ENCODE measurements at regions not wholly inside any gene's neighbourhood (a gene's known extent, or its start where the extent isn't known, plus 50 kb on each side); places are given as distances from the start of the nearest gene placed in this dataset.
A peak's percentile ranks its signal among the peaks of the same experiment; 100 is the strongest.

- H3K36me3 Mint-ChIP-seq (ENCODE audit: low read depth), result no peaks in the 10 kb centered on the region
- no peaks in the 10 kb centered on the region for H3K9me3 Mint-ChIP-seq
- ChIA-PET CTCF (no interaction called here), POLR2A (no interaction called here)
- H3K4me3 Mint-ChIP-seq, result no peak overlapping the region
- H3K27ac Mint-ChIP-seq, result no peak overlapping the region
- no peaks in the 10 kb centered on the region for H3K27me3 Mint-ChIP-seq
- no peak for DNase-seq
- no peaks in the 10 kb centered on the region for H3K4me1 Mint-ChIP-seq
Measured at GRCh38 chr10:111410740-111411139, 333.9 kb downstream of the ADRA2A start.

DNA sequence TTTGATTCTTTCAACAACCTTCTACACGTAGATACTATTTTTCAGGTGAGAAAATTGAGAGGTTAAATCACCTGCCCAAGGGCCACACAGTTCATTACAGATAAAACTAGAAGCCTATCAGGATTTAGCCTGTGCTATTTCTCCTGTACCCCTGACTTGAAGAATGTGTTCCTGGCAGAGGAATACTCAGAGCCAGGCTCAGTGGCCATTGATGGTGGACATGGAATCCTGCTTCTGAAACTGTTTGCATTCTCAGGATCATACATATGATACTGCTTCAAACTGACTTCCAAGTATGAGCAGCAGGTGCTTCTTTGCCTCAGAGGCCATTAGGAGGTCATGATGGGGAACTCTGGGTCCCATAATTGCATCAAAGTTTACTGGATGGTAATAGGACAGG is 348.6 kb downstream of the ADRA2A start:
- Mint-ChIP-seq H3K27ac (no peak overlapping the region), H3K36me3 (ENCODE audit: low read depth) (no peaks in the 10 kb centered on the region), H3K9me3 (no peaks in the 10 kb centered on the region), H3K4me3 (no peak overlapping the region), H3K4me1 (no peaks in the 10 kb centered on the region), H3K27me3 (no peaks in the 10 kb centered on the region)
- CTCF ChIA-PET, result no interaction called here
- no peak for DNase-seq
- POLR2A ChIA-PET, result no interaction called here

- Mint-ChIP-seq H3K9me3 (no peaks in the 10 kb centered on the region), H3K27ac (no peak overlapping the region), H3K4me1 (no peaks in the 10 kb centered on the region), H3K36me3 (ENCODE audit: low read depth) (no peaks in the 10 kb centered on the region), H3K4me3 (no peak overlapping the region), H3K27me3 (no peaks in the 10 kb centered on the region)
- no peak for DNase-seq
- POLR2A ChIA-PET, result no interaction called here
- CTCF ChIA-PET, result no interaction called here
Measured at GRCh38 chr10:111429288-111430028, 352.6 kb downstream of the ADRA2A start.

GRCh38 chr10:111430070-111430469 is 353.2 kb downstream of the ADRA2A start:
- Mint-ChIP-seq H3K27me3 (no peaks in the 10 kb centered on the region), H3K9me3 (no peaks in the 10 kb centered on the region), H3K36me3 (ENCODE audit: low read depth) (no peaks in the 10 kb centered on the region), H3K27ac (no peak overlapping the region), H3K4me3 (no peak overlapping the region), H3K4me1 (no peaks in the 10 kb centered on the region)
- ChIA-PET POLR2A (no interaction called here), CTCF (no interaction called here)
- peak; percentile 9 for DNase-seq

DNA sequence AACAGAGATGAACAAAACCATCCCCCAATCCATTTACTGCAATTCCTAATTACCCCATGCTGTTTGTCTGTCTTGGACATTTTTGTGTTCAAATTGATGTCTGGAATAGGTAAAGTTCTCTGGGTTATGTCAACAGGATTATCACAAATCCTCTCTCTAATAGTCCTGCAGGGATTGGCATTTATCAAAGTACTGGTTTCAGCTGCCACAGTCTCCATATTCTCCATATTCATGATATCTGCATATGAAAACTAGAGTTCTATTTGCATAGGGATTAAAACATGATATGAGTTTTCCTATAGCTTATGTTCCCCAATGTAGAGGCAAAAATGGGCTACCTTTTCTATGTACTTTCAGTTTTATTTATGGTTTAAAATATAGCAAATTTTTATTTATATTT is 355.8 kb downstream of the ADRA2A start:
- Mint-ChIP-seq H3K4me1 (no peaks in the 10 kb centered on the region), H3K27ac (no peak overlapping the region), H3K9me3 (no peaks in the 10 kb centered on the region), H3K36me3 (ENCODE audit: low read depth) (no peaks in the 10 kb centered on the region), H3K27me3 (no peaks in the 10 kb centered on the region), H3K4me3 (no peak overlapping the region)
- DNase-seq, result no peak
- ChIA-PET POLR2A (no interaction called here), CTCF (no interaction called here)

- no peaks in the 10 kb centered on the region for H3K4me1 Mint-ChIP-seq
- H3K27ac Mint-ChIP-seq, result no peak overlapping the region
- no peaks in the 10 kb centered on the region for H3K36me3 Mint-ChIP-seq (ENCODE audit: low read depth)
- no peaks in the 10 kb centered on the region for H3K9me3 Mint-ChIP-seq
- POLR2A ChIA-PET, result no interaction called here
- DNase-seq, result no peak
- CTCF ChIA-PET, result no interaction called here
- no peak overlapping the region for H3K4me3 Mint-ChIP-seq
- H3K27me3 Mint-ChIP-seq, result no peaks in the 10 kb centered on the region
Measured at GRCh38 chr10:111435871-111436270, 359.0 kb downstream of the ADRA2A start.

GRCh38 chr10:111439034-111439842 is 362.4 kb downstream of the ADRA2A start:
- H3K4me1 Mint-ChIP-seq, result no peaks in the 10 kb centered on the region
- DNase-seq, result no peak
- no peak overlapping the region for H3K27ac Mint-ChIP-seq
- ChIA-PET POLR2A (no interaction called here), CTCF (no interaction called here)
- H3K27me3 Mint-ChIP-seq, result no peaks in the 10 kb centered on the region
- no peak overlapping the region for H3K4me3 Mint-ChIP-seq
- H3K36me3 Mint-ChIP-seq (ENCODE audit: low read depth), result no peaks in the 10 kb centered on the region
- no peaks in the 10 kb centered on the region for H3K9me3 Mint-ChIP-seq

DNA sequence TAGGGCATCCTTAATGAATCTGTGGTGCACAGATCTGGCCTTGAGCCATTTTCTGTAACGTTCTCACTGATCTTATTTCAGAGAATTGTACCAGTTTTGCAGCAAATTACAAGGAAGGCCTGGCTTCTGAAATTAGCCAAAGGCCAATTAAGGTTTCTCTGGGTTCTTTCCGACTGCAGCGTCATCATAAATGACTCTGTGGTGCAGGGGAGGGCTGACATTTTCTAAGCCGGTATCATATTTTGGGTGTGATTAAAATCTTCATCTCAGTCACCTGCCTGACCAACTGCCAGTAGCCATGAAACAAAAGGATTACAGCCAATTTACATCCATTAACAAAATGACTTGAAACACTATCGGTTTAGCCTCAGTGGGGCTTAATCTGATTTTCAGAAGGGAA is 363.7 kb downstream of the ADRA2A start:
- Mint-ChIP-seq H3K9me3 (no peaks in the 10 kb centered on the region), H3K4me3 (no peak overlapping the region), H3K36me3 (ENCODE audit: low read depth) (no peaks in the 10 kb centered on the region), H3K27ac (no peak overlapping the region), H3K27me3 (no peaks in the 10 kb centered on the region), H3K4me1 (no peaks in the 10 kb centered on the region)
- DNase-seq, result no peak
- ChIA-PET CTCF (no interaction called here), POLR2A (no interaction called here)

DNA sequence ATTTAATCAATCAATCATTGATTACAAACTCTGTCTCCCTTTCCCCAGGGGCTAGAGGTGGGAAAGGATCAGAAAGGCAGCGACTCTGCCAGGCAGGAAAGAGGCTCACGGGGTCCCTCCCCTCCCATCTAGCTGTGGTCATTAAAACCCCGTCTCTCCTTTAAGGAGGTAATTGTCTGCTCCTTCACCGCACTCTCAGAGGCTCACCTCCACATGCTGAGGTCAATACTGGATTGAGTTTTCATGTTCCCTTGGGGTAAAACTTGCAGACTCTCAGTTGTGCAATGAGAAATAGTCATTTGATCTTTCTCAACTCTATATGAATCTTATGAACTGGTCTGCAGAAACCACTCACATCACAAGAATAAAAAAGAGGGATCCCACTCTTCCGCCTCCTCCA is 368.8 kb downstream of the ADRA2A start:
- H3K4me1 Mint-ChIP-seq, result no peaks in the 10 kb centered on the region
- no peaks in the 10 kb centered on the region for H3K27me3 Mint-ChIP-seq
- no peaks in the 10 kb centered on the region for H3K9me3 Mint-ChIP-seq
- H3K36me3 Mint-ChIP-seq (ENCODE audit: low read depth), result no peaks in the 10 kb centered on the region
- DNase-seq, result no peak
- no peak overlapping the region for H3K4me3 Mint-ChIP-seq
- H3K27ac Mint-ChIP-seq, result no peak overlapping the region
- ChIA-PET CTCF (no interaction called here), POLR2A (no interaction called here)

DNA sequence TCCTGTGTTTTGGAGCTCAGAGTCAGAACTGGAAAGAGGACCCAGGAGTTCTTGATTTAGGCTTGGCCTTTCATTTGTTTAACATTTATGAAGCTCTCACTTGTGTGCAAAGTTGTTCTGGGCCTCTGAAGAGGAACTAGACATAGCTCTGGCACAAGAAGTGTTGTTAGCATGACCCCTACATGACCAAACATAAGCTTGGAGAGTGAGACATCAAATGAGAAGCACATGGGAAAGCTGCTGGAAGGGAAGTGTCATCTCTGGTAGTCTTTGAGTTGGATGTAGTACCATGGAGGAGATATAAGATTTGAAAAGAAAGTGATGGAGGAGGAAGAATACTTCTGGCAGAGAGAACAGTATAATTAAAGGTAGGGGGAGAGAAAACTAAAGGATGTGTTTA is 370.1 kb downstream of the ADRA2A start:
- ChIA-PET CTCF (no interaction called here), POLR2A (no interaction called here)
- Mint-ChIP-seq H3K4me3 (no peak overlapping the region), H3K4me1 (no peaks in the 10 kb centered on the region), H3K36me3 (ENCODE audit: low read depth) (no peaks in the 10 kb centered on the region), H3K27me3 (no peaks in the 10 kb centered on the region), H3K27ac (no peak overlapping the region), H3K9me3 (no peaks in the 10 kb centered on the region)
- DNase-seq, result no peak

DNA sequence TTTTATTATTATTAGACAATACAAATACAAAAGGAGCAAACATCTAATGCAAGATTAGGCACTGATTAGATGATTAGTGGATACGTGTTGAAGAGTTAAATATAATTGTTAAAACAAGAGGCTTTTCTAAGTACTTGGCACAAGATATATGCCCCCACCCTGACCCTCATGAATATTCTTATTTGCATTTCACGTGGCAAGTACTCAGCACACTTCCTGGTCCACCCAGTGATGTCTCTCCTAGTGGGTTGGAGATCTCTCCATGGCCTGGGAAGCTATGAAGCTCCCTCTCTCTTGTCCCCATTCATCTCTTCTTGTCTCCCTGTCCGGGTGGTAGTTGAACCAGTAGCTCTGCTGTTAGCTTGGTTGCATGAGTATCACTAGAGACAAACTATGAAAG is 375.3 kb downstream of the ADRA2A start:
- DNase-seq, result no peak
- no peaks in the 10 kb centered on the region for H3K27me3 Mint-ChIP-seq
- no peak overlapping the region for H3K4me3 Mint-ChIP-seq
- H3K27ac Mint-ChIP-seq, result no peak overlapping the region
- no peaks in the 10 kb centered on the region for H3K36me3 Mint-ChIP-seq (ENCODE audit: low read depth)
- ChIA-PET POLR2A (no interaction called here), CTCF (no interaction called here)
- no peaks in the 10 kb centered on the region for H3K9me3 Mint-ChIP-seq
- H3K4me1 Mint-ChIP-seq, result no peaks in the 10 kb centered on the region

DNA sequence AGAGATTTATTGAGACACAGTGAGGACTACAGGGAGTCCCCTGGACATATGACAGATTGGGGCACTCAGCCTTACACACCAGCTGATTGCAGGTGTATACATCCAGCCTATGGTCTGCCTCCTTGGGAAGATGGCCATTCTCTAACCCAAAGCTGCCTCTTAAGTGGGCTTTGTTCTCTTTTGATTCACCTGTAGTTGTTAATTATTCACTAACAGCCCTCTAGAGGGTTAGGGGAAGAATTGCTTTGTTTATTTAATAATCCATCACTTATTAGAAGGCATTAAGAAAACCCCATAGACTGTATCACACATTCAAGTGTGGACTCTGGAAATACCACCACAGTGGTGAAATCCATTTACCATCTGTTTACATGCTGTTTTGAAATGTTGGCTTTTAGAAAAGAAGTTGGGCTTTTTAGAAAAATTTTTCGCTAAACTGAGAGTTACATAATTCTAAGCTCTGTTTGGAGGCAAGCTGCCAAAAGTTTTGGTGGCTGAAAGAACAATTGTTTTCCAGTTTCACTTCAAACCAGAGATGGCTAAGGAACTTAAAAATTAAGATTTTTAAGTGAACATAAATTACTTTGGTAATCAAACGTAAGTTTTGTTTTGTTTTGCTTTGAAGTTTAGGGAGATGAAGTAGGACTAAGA is 379.1 kb downstream of the ADRA2A start:
- DNase-seq, result no peak
- Mint-ChIP-seq H3K4me3 (no peak overlapping the region), H3K27me3 (no peaks in the 10 kb centered on the region), H3K36me3 (ENCODE audit: low read depth) (no peaks in the 10 kb centered on the region), H3K4me1 (no peaks in the 10 kb centered on the region), H3K27ac (no peak overlapping the region), H3K9me3 (no peaks in the 10 kb centered on the region)
- POLR2A ChIA-PET, result no interaction called here
- CTCF ChIA-PET, result interaction anchor here (0.6 kb wide), 1 partner anchor 871 kb away, joined by 4 read pairs; no protein-coding TSS in a partner anchor

DNA sequence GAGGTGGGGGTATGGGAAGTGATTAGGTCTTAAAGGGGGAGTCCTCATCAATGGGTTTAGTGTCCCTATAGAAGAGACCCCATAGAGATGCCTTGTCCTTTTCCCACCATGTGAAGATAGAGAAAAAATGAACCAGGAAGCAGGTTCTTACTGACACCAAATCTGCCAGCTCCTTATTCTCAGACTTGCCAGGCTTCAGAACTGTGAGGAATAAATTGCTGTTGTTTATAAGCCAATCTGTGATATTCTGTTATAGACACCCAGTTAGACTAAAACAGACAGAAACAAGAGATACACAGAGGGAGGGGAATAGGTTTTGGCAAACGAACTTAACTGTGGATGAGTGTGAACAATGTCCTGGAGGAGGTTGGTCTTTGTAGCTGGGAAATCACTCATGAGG is 381.4 kb downstream of the ADRA2A start:
- ChIA-PET CTCF (interaction anchor here (0.6 kb wide), 1 partner anchor 54 kb away, joined by 3 read pairs; no protein-coding TSS in a partner anchor), POLR2A (no interaction called here)
- Mint-ChIP-seq H3K27ac (no peak overlapping the region), H3K4me1 (no peaks in the 10 kb centered on the region), H3K9me3 (peaks cover 2% of the 10 kb centered on the region), H3K36me3 (ENCODE audit: low read depth) (no peaks in the 10 kb centered on the region), H3K27me3 (no peaks in the 10 kb centered on the region), H3K4me3 (no peak overlapping the region)
- DNase-seq, result no peak
